ENCODE measurements at regions not wholly inside any gene's neighbourhood (a gene's known extent, or its start where the extent isn't known, plus 50 kb on each side); places are given as distances from the start of the nearest gene placed in this dataset.

GRCh38 chr18:28650860-28651259 lies 473.9 kb upstream of the CDH2 start (continued):
- no peak for TF ChIP-seq ZBTB26 (tag by site-specific recombination; optimal IDR thresholded peaks at IDR 0.05)

GRCh38 chr18:28647961-28648360 lies 471.0 kb upstream of the CDH2 start:
- no peaks in the 10 kb centered on the region for H3K9me3 ChIP-seq (ENCODE audit: control insufficient read depth, insufficient read depth, low read depth, low read length)
- H3K4me1 ChIP-seq (ENCODE audit: control insufficient read depth, insufficient read depth, low read length): no peaks in the 10 kb centered on the region
- no peaks in the 10 kb centered on the region for H3K36me3 ChIP-seq (ENCODE audit: control insufficient read depth in 2 of 2, insufficient read depth in 1 of 2, low read length in 2 of 2)
- TF ChIP-seq ZNF223 (tag by site-specific recombination; IDR thresholded peaks at IDR 0.05) (no peak), ZSCAN16 (tag by site-specific recombination; IDR thresholded peaks at IDR 0.05) (no peak), EGR2 (tag by site-specific recombination; IDR thresholded peaks at IDR 0.05; ENCODE audit: low read depth) (no peak), ZNF292 (tag by site-specific recombination; IDR thresholded peaks at IDR 0.05; ENCODE audit: borderline replicate concordance, low read depth) (no peak), ZNF324 (tag by site-specific recombination; IDR thresholded peaks at IDR 0.05) (no peak), ZNF513 (tag by site-specific recombination; IDR thresholded peaks at IDR 0.05) (no peak), KLF1 (tag by site-specific recombination; IDR thresholded peaks at IDR 0.05) (no peak)
- no peak overlapping the region for H3K27ac ChIP-seq (ENCODE audit: extremely low read depth, low read depth, low read length)
- no peak overlapping the region for H3K4me3 ChIP-seq (ENCODE audit: low read depth, low read length)
- ChIA-PET CTCF (no interaction called here), POLR2A (no interaction called here)

GRCh38 chr18:28637897-28638296 lies 461.0 kb upstream of the CDH2 start:
- TF ChIP-seq ZNF280C (tag by site-specific recombination; IDR thresholded peaks at IDR 0.05): no peak
- TF ChIP-seq ZNF596 (tag by site-specific recombination; IDR thresholded peaks at IDR 0.05): no peak
- TF ChIP-seq ZNF48 (tag by site-specific recombination; IDR thresholded peaks at IDR 0.05): no peak
- TF ChIP-seq ZNF600 (tag by site-specific recombination; IDR thresholded peaks at IDR 0.05): no peak
- TF ChIP-seq REPIN1 (tag by site-specific recombination; IDR thresholded peaks at IDR 0.05; ENCODE audit: low read depth): no peak
- no peak for TF ChIP-seq ZNF654 (tag by site-specific recombination; IDR thresholded peaks at IDR 0.05; ENCODE audit: low read depth)
- no peak for TF ChIP-seq ZNF621 (tag by site-specific recombination; IDR thresholded peaks at IDR 0.05)
- TF ChIP-seq ZNF677 (tag by site-specific recombination; IDR thresholded peaks at IDR 0.05): no peak
- TF ChIP-seq ZNF202 (tag by site-specific recombination; IDR thresholded peaks at IDR 0.05; ENCODE audit: borderline replicate concordance): no peak
- TF ChIP-seq ZNF133 (tag by site-specific recombination; IDR thresholded peaks at IDR 0.05): no peak
- no peak for TF ChIP-seq ZNF174 (tag by site-specific recombination; IDR thresholded peaks at IDR 0.05)
- no peak overlapping the region for H3K4me3 ChIP-seq (ENCODE audit: low read depth, low read length)
- H3K27ac ChIP-seq (ENCODE audit: extremely low read depth, low read depth, low read length): no peak overlapping the region
- H3K9me3 ChIP-seq (ENCODE audit: control insufficient read depth, insufficient read depth, low read depth, low read length): no peaks in the 10 kb centered on the region
- H3K4me1 ChIP-seq (ENCODE audit: control insufficient read depth, insufficient read depth, low read length): no peaks in the 10 kb centered on the region
- ChIA-PET CTCF (interaction anchor here (0.6 kb wide), 2 partner anchors 494 to 556 kb away, joined by 3 to 4 read pairs; no protein-coding TSS in a partner anchor), POLR2A (no interaction called here)
- no peaks in the 10 kb centered on the region for H3K36me3 ChIP-seq (ENCODE audit: control insufficient read depth in 2 of 2, insufficient read depth in 1 of 2, low read length in 2 of 2)
